H1 (cell line): ENCODE measurements at regions not wholly inside any gene's neighbourhood (a gene's known extent, or its start where the extent isn't known, plus 50 kb on each side); places are given as distances from the start of the nearest gene placed in this dataset.

Source experiments
- CTCF ChIA-PET: fragments of 300-600 bp; sonication (Branson Sonifier 250); formaldehyde crosslinking; loops from one replicate; lab custom pipeline; 2021; ENCODE audit not compliant: partially characterized antibody; lab: Charles Lee
- POLR2A ChIA-PET: fragments of 300-600 bp; sonication (Branson Sonifier 250); formaldehyde crosslinking; loops from one replicate; lab custom pipeline; 2021; ENCODE audit warnings: inconsistent platforms; ENCODE audit not compliant: partially characterized antibody; lab: Charles Lee
- DNase-seq, 2 experiments: peaks; one replicate each; pipeline versions ENCODE4 v3.0.0 to v3.0.0-alpha.2; 2010 to 2022; ENCODE audit warnings: low spot score in 2 of 2, low read depth in 1 of 2, mixed read lengths in 1 of 2
- FAIRE-seq: peaks from 2 replicates; lab custom pipeline; 2011; peaks lifted over from hg19 to GRCh38; lab: Jason Lieb, UNC
- H2AFZ ChIP-seq: 2 replicates; pipeline ENCODE4 v1.8.1; 2012; ENCODE audit warnings: low read length, inconsistent platforms
- H2AK5ac ChIP-seq: 2 replicates; pipeline ENCODE4 v1.6.1; 2013; ENCODE audit warnings: low read depth, low read length
- H2BK120ac ChIP-seq: replicated peaks from 2 replicates; pipeline ENCODE3; 2013; ENCODE audit warnings: low read depth, low read length, inconsistent platforms
- H2BK12ac ChIP-seq: 2 replicates; pipeline ENCODE4 v1.6.1; 2013; ENCODE audit warnings: low read depth, low read length
- H2BK15ac ChIP-seq: 2 replicates; pipeline ENCODE4 v1.6.1; 2013; ENCODE audit warnings: low read length
- H2BK20ac ChIP-seq: 2 replicates; pipeline ENCODE4 v1.6.1; 2013; ENCODE audit warnings: low read length
- H2BK5ac ChIP-seq: 2 replicates; pipeline ENCODE4 v1.6.1; 2013; ENCODE audit warnings: low read depth, low read length
- H3K14ac ChIP-seq: 2 replicates; pipeline ENCODE4 v1.6.1; 2013; ENCODE audit warnings: inconsistent platforms; ENCODE audit not compliant: insufficient read length
- H3K18ac ChIP-seq: 2 replicates; pipeline ENCODE4 v1.6.1; 2013; ENCODE audit warnings: low read length; ENCODE audit errors: extremely low read depth
- H3K23ac ChIP-seq: 2 replicates; pipeline ENCODE4 v1.6.1; 2013; ENCODE audit warnings: inconsistent platforms; ENCODE audit not compliant: insufficient read length
- H3K23me2 ChIP-seq: 2 replicates; pipeline ENCODE4 v1.6.1; 2013; ENCODE audit warnings: low read depth, low read length
- H3K27ac ChIP-seq: 2 replicates; pipeline ENCODE4 v1.6.1; 2011; ENCODE audit warnings: low read depth, low read length, inconsistent platforms
- H3K27me3 ChIP-seq, 4 experiments: replicated peaks in 1 of 4; 1 replicate in 1 of 4; 2 replicates in 3 of 4; pipeline versions ENCODE4 v1.6.1 to v1.8.1; 2011 to 2013; ENCODE audit warnings: low read length in 3 of 4, mild to moderate bottlenecking in 3 of 4, inconsistent platforms in 2 of 4, mixed read lengths in 2 of 4, moderate library complexity in 1 of 4; ENCODE audit not compliant: control insufficient read depth in 3 of 4, insufficient read depth in 3 of 4; ENCODE audit errors: extremely low read depth in 1 of 4
- H3K36me3 ChIP-seq, 4 experiments: 2 replicates each; pipeline versions ENCODE4 v1.6.1 to v1.8.1; 2011 to 2013; ENCODE audit warnings: mild to moderate bottlenecking in 4 of 4, low read length in 3 of 4, moderate library complexity in 2 of 4, control low read depth in 1 of 4, inconsistent platforms in 1 of 4; ENCODE audit not compliant: insufficient read depth in 4 of 4, control insufficient read depth in 2 of 4
- H3K4ac ChIP-seq: replicated peaks from 2 replicates; pipeline ENCODE3; 2013; ENCODE audit warnings: low read length, low read depth, mixed read lengths, inconsistent platforms; ENCODE audit not compliant: insufficient read length
- H3K4me1 ChIP-seq, 4 experiments: replicated peaks in 1 of 4; 1 replicate in 1 of 4; 2 replicates in 3 of 4; pipeline versions ENCODE4 v1.6.1 to v1.8.1; 2011 to 2013; ENCODE audit warnings: low read length in 3 of 4, inconsistent platforms in 2 of 4, mixed read lengths in 1 of 4; ENCODE audit not compliant: insufficient read depth in 4 of 4, control insufficient read depth in 3 of 4
- H3K4me2 ChIP-seq, 2 experiments: 2 replicates each; pipeline versions ENCODE4 v1.6.1 to v1.8.1; 2011 to 2013; ENCODE audit warnings: low read depth in 2 of 2, low read length in 2 of 2, control low read depth in 1 of 2, inconsistent platforms in 1 of 2, mild to moderate bottlenecking in 1 of 2; ENCODE audit not compliant: insufficient read depth in 1 of 2
- H3K4me3 ChIP-seq, 4 experiments: fragments of 200-600, 300-600 bp in 1 of 4; sonication (generic), shearing (Covaris generic), sonication (Bioruptor Twin) in 1 of 4; 2 replicates each; pipeline versions ENCODE4 v1.5.1 to v1.8.1; 2011 to 2016; ENCODE audit warnings: low read length in 4 of 4, low read depth in 3 of 4, control low read depth in 2 of 4, inconsistent platforms in 2 of 4, mild to moderate bottlenecking in 2 of 4, mixed read lengths in 1 of 4, moderate library complexity in 1 of 4; ENCODE audit not compliant: insufficient read depth in 2 of 4; ENCODE audit errors: extremely low read depth in 1 of 4
- H3K56ac ChIP-seq: replicated peaks from 2 replicates; pipeline ENCODE3; 2013; ENCODE audit warnings: low read depth, mild to moderate bottlenecking, mixed read lengths, low read length, inconsistent platforms; ENCODE audit not compliant: insufficient read length
- H3K79me1 ChIP-seq: 2 replicates; pipeline ENCODE4 v1.6.1; 2013; ENCODE audit warnings: low read depth, low read length, control low read depth
- H3K79me2 ChIP-seq, 2 experiments: 2 replicates each; pipeline versions ENCODE4 v1.6.1 to v1.8.1; 2012 to 2013; ENCODE audit warnings: low read length in 2 of 2, mild to moderate bottlenecking in 2 of 2, inconsistent platforms in 1 of 2; ENCODE audit not compliant: insufficient read depth in 2 of 2, control insufficient read depth in 1 of 2
- H3K9ac ChIP-seq, 4 experiments: replicated peaks in 1 of 4; 1 replicate in 1 of 4; 2 replicates in 3 of 4; pipeline versions ENCODE4 v1.6.1 to v1.8.1; 2011 to 2013; ENCODE audit warnings: low read depth in 3 of 4, low read length in 3 of 4, control low read depth in 2 of 4, mild to moderate bottlenecking in 2 of 4, moderate library complexity in 2 of 4, inconsistent platforms in 1 of 4; ENCODE audit errors: extremely low read depth in 1 of 4
- H3K9me3 ChIP-seq, 2 experiments: 2 replicates each; pipeline versions ENCODE4 v1.6.1 to v1.8.1; 2012 to 2013; ENCODE audit warnings: mild to moderate bottlenecking in 2 of 2, moderate library complexity in 2 of 2, control low read depth in 1 of 2, inconsistent platforms in 1 of 2, low read depth in 1 of 2, low read length in 1 of 2, mixed read lengths in 1 of 2; ENCODE audit not compliant: insufficient read depth in 2 of 2
- H4K20me1 ChIP-seq, 2 experiments: replicated peaks in 1 of 2; 2 replicates each; pipeline versions ENCODE3 to v1.8.1; 2011 to 2013; ENCODE audit warnings: inconsistent platforms in 2 of 2, low read length in 2 of 2, mild to moderate bottlenecking in 1 of 2; ENCODE audit not compliant: insufficient read depth in 2 of 2, control insufficient read depth in 1 of 2
- H4K5ac ChIP-seq: 2 replicates; pipeline ENCODE4 v1.6.1; 2013; ENCODE audit warnings: low read length, low read depth, mixed read lengths, inconsistent platforms; ENCODE audit not compliant: insufficient read length
- H4K8ac ChIP-seq: 2 replicates; pipeline ENCODE4 v1.8.0; 2013; ENCODE audit warnings: mild to moderate bottlenecking, moderate library complexity, low read length, inconsistent platforms; ENCODE audit not compliant: insufficient read depth; ENCODE audit errors: extremely low read depth
- H4K91ac ChIP-seq: replicated peaks from 2 replicates; pipeline ENCODE3; 2013; ENCODE audit warnings: low read length, mixed read lengths, inconsistent platforms; ENCODE audit not compliant: insufficient read length
- ATF2 ChIP-seq: IDR thresholded peaks from 2 replicates; pipeline ENCODE4 v1.6.1; 2012; ENCODE audit warnings: low read length, inconsistent platforms
- CBX8 ChIP-seq: fragments of 300-800, 300-1000 bp; sonication (generic); IDR thresholded peaks from 2 replicates; pipeline ENCODE4 v1.7.1; 2016; ENCODE audit warnings: low read depth, low read length, borderline replicate concordance
- MAX ChIP-seq: IDR thresholded peaks from 2 replicates; pipeline ENCODE4 v1.6.1; 2012; ENCODE audit warnings: inconsistent platforms
- POLR2A ChIP-seq, 2 experiments: IDR thresholded peaks; 1 replicate in 1 of 2; 2 replicates in 1 of 2; pipeline ENCODE4 v1.6.1; 2011; ENCODE audit warnings: low read depth in 2 of 2, low read length in 2 of 2, mild to moderate bottlenecking in 2 of 2; ENCODE audit errors: control extremely low read depth in 1 of 2
- TAF1 ChIP-seq: IDR thresholded peaks from 2 replicates; pipeline ENCODE4 v1.6.1; 2011; ENCODE audit warnings: mild to moderate bottlenecking, low read depth, low read length
- ZNF274 ChIP-seq: IDR thresholded peaks from 2 replicates; pipeline ENCODE4 v1.7.0; 2012; ENCODE audit warnings: low read length, borderline replicate concordance; ENCODE audit errors: extremely low read depth
- WGBS, 2 experiments: shearing (Covaris generic) in 1 of 2; methylation state at CpG; one replicate each; pipeline versions ENCODE4 v1.1.6 to v1.1.7; 2013 to 2015; ENCODE audit warnings: low lambda C conversion rate in 2 of 2, mixed read lengths in 2 of 2, inconsistent platforms in 1 of 2, low coverage in 1 of 2, missing lambda C conversion rate in 1 of 2; ENCODE audit not compliant: insufficient replicate concordance in 2 of 2, insufficient coverage in 1 of 2, insufficient read length in 1 of 2; ENCODE audit errors: extremely low coverage in 1 of 2, missing lambda C conversion rate in 1 of 2; 5-methylcytosine and 5-hydroxymethylcytosine counted together
- TF ChIP-seq, protein P1 (sequence below): IDR thresholded peaks from 2 replicates; pipeline ENCODE4 v1.6.1; 2011; ENCODE audit warnings: low read length, improper control_type of control experiment

- H3K27ac ChIP-seq = no peak overlapping the region
- CTCF ChIA-PET = no interaction called here
- H4K20me1 ChIP-seq = no peaks in the 10 kb centered on the region
- no peak overlapping the region for H3K4ac ChIP-seq
- no peak overlapping the region for H3K56ac ChIP-seq
- no peak overlapping the region for H2AK5ac ChIP-seq
- no peak overlapping the region for H4K91ac ChIP-seq
- H2AFZ ChIP-seq = no peak overlapping the region
- H4K5ac ChIP-seq = no peak overlapping the region
- H3K23me2 ChIP-seq = no peaks in the 10 kb centered on the region
- no peak overlapping the region for H2BK15ac ChIP-seq
- FAIRE-seq (no peak), DNase-seq (no peak)
- H3K23ac ChIP-seq = no peak overlapping the region
- H3K36me3 ChIP-seq = no peaks in the 10 kb centered on the region
- 0 out of 7 replicates have a peak, but pooled peaks cover 0 to 4% (median 0%) of the 10 kb centered on the region in 4 experiments for H3K4me1 ChIP-seq
- no peak overlapping the region for H2BK20ac ChIP-seq
- H2BK12ac ChIP-seq = no peak overlapping the region
- TF ChIP-seq CBX8 (no peak), POLR2A (IDR thresholded peaks at IDR 0.05; ENCODE audit: control extremely low read depth in 1 of 2, low read depth in 2 of 2, low read length in 2 of 2) (no peak), TAF1 (no peak), ZNF274 (no peak), MAX (no peak), ATF2 (no peak)
- TF ChIP-seq, protein P1, sequence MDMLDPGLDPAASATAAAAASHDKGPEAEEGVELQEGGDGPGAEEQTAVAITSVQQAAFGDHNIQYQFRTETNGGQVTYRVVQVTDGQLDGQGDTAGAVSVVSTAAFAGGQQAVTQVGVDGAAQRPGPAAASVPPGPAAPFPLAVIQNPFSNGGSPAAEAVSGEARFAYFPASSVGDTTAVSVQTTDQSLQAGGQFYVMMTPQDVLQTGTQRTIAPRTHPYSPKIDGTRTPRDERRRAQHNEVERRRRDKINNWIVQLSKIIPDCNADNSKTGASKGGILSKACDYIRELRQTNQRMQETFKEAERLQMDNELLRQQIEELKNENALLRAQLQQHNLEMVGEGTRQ = no peak
- H3K14ac ChIP-seq = no peak overlapping the region
- no peak overlapping the region for H4K8ac ChIP-seq
- no peak overlapping the region for H2BK120ac ChIP-seq
- H3K79me2 ChIP-seq = no peaks in the 10 kb centered on the region
- WGBS, 2 experiments = 77% methylated on average over 6 of the region's 6 CpGs; no CpG with 5 or more reads in 1 of the 2 experiments
- no peaks in the 10 kb centered on the region for H3K9me3 ChIP-seq
- POLR2A ChIA-PET = no interaction called here
- H3K9ac ChIP-seq = no peak overlapping the region
- H3K27me3 ChIP-seq = no peaks in the 10 kb centered on the region; a peak in 1 of 7 replicates
- H3K79me1 ChIP-seq = no peaks in the 10 kb centered on the region
- no peak overlapping the region for H3K4me2 ChIP-seq
- H2BK5ac ChIP-seq = no peak overlapping the region
- H3K18ac ChIP-seq = no peak overlapping the region
- no peak overlapping the region for H3K4me3 ChIP-seq
These were observed 52.7 kb upstream of the NEIL3 start for GRCh38 chr4:177256950-177257349.
